K562 (cell line): ENCODE measurements at regions not wholly inside any gene's neighbourhood (a gene's known extent, or its start where the extent isn't known, plus 50 kb on each side); places are given as distances from the start of the nearest gene placed in this dataset.

Source experiments
- ATAC-seq: fragments of 200-7000 bp; cut with Tn5 transposase; 3 replicates; pipeline ENCODE4 v1.9.1; 2020; ENCODE audit warnings: moderate library complexity
- BruUV-seq: library from RNA; stranded (reverse); fragments of 400-500 nt; replicated peaks from 2 replicates; lab custom pipeline; 2021; lab: Mats Ljungman, UMichigan
- CTCF ChIA-PET: fragments of 300-600 bp; formaldehyde crosslinking; extraction: SDS; loops from one replicate; lab custom pipeline; 2021; ENCODE audit warnings: low intra/inter-chr PET ratio; lab: Yijun Ruan, JAX
- POLR2A ChIA-PET: fragments of 300-600, 350-650 bp; sonication (Branson Sonifier 250); formaldehyde crosslinking; extraction: SDS; loops from one replicate; lab custom pipeline; 2021; ENCODE audit warnings: antibody characterized with exemption, inconsistent platforms; lab: Yijun Ruan, JAX
- DNase-seq, 4 experiments: peaks; one replicate each; pipeline versions ENCODE4 v3.0.0 to v3.0.0-alpha.2; 2011 to 2018; ENCODE audit warnings: low spot score in 3 of 4, mixed read lengths in 3 of 4; ENCODE audit errors: extremely low read depth in 1 of 4
- FAIRE-seq: peaks from 2 replicates; lab custom pipeline; 2011; peaks lifted over from hg19 to GRCh38; lab: Jason Lieb, UNC
- H2AFZ ChIP-seq: 2 replicates; pipeline ENCODE4 v1.6.0; 2011; ENCODE audit warnings: low read depth, low read length, control low read depth, inconsistent platforms
- H3K27ac ChIP-seq: fragments of 200-600 bp; 3 replicates; pipeline ENCODE4 v1.8.0; 2011; ENCODE audit warnings: low read depth, mild to moderate bottlenecking, control low read depth, inconsistent platforms, low read length, moderate library complexity, mixed read lengths; ENCODE audit errors: extremely low read depth
- H3K27me3 ChIP-seq, 2 experiments: fragments of 300-600 bp in 1 of 2; 2 replicates in 1 of 2; 3 replicates in 1 of 2; pipeline versions ENCODE4 v1.6.0 to v1.8.0; 2011; ENCODE audit warnings: inconsistent platforms in 2 of 2, low read length in 2 of 2, mild to moderate bottlenecking in 1 of 2, mixed read lengths in 1 of 2, moderate library complexity in 1 of 2; ENCODE audit not compliant: control insufficient read depth in 2 of 2, insufficient read depth in 2 of 2
- H3K36me3 ChIP-seq: fragments of 300-600 bp; 3 replicates; pipeline ENCODE4 v1.8.0; 2011; ENCODE audit warnings: mild to moderate bottlenecking, low read length, inconsistent platforms; ENCODE audit not compliant: control insufficient read depth, insufficient read depth
- H3K4me1 ChIP-seq, 2 experiments: fragments of 200-600 bp in 1 of 2; replicated peaks in 1 of 2; 2 replicates in 1 of 2; 3 replicates in 1 of 2; pipeline versions ENCODE4 v1.5.1 to v1.8.0; 2011; ENCODE audit warnings: inconsistent platforms in 2 of 2, low read length in 2 of 2, mild to moderate bottlenecking in 1 of 2, mixed read lengths in 1 of 2, moderate library complexity in 1 of 2; ENCODE audit not compliant: control insufficient read depth in 2 of 2, insufficient read depth in 2 of 2
- H3K4me2 ChIP-seq: 2 replicates; pipeline ENCODE4 v1.6.1; 2011; ENCODE audit warnings: low read length, control low read depth, inconsistent platforms, mixed read lengths; ENCODE audit not compliant: insufficient read depth
- H3K4me3 ChIP-seq: fragments of 200-600 bp; sonication (generic), shearing (Covaris generic); 2 replicates; pipeline ENCODE4 v1.5.1; 2016; ENCODE audit warnings: control low read depth, inconsistent platforms
- H3K79me2 ChIP-seq: fragments of 200-600 bp; 3 replicates; pipeline ENCODE4 v1.8.0; 2011; ENCODE audit warnings: low read length, inconsistent platforms; ENCODE audit not compliant: control insufficient read depth, insufficient read depth
- H3K9ac ChIP-seq, 2 experiments: 2 replicates each; pipeline versions ENCODE4 v1.6.0 to v1.6.1; 2011; ENCODE audit warnings: low read depth in 2 of 2, low read length in 2 of 2, control low read depth in 1 of 2, inconsistent platforms in 1 of 2, mild to moderate bottlenecking in 1 of 2, mixed read lengths in 1 of 2; ENCODE audit not compliant: insufficient read depth in 1 of 2
- H3K9me1 ChIP-seq: one replicate; pipeline ENCODE4 v1.6.0; 2011; ENCODE audit warnings: inconsistent platforms, mild to moderate bottlenecking, low read length, moderate library complexity; ENCODE audit not compliant: control insufficient read depth, insufficient read depth
- H3K9me3 ChIP-seq: replicated peaks from 2 replicates; pipeline ENCODE4 v1.5.1; 2011; ENCODE audit warnings: low read depth, low read length, inconsistent platforms; ENCODE audit not compliant: control insufficient read depth, insufficient read depth
- H4K20me1 ChIP-seq: replicated peaks from 2 replicates; pipeline ENCODE4 v1.6.1; 2011; ENCODE audit warnings: low read length, inconsistent platforms, mixed read lengths; ENCODE audit not compliant: control insufficient read depth, insufficient read depth
- CBX1 ChIP-seq: sonication (generic); IDR thresholded peaks from 2 replicates; pipeline ENCODE4 v1.6.1; 2016; ENCODE audit warnings: antibody characterized with exemption, low read depth, mild to moderate bottlenecking
- CEBPG ChIP-seq, 3 experiments: fragments of 200-800 bp in 1 of 3; sonication (Bioruptor generic) in 1 of 3; sonication (generic) in 1 of 3; formaldehyde crosslinking in 1 of 3; IDR thresholded peaks in 2 of 3; conservative IDR thresholded peaks in 1 of 3; 2 replicates each; pipeline versions ENCODE4 v1.6.1 to v1.8.0; 2016 to 2022; ENCODE audit warnings: missing compliant biosample characterization in 2 of 3, missing genetic modification characterization in 2 of 3, mild to moderate bottlenecking in 1 of 3, missing genetic modification reagents in 1 of 3
- ILK ChIP-seq: fragments of 450-650 bp; IDR thresholded peaks from 2 replicates; pipeline ENCODE4 v1.6.1; 2016; ENCODE audit warnings: missing genetic modification characterization, low read depth, mild to moderate bottlenecking, missing compliant biosample characterization, moderate library complexity, borderline replicate concordance
- SNIP1 ChIP-seq: fragments of 450-650 bp; IDR thresholded peaks from 2 replicates; pipeline ENCODE4 v1.7.1; 2017; ENCODE audit warnings: low read depth, mild to moderate bottlenecking
- SUPT5H ChIP-seq: fragments of 450-650 bp; IDR thresholded peaks from 2 replicates; pipeline ENCODE4 v1.6.1; 2016
- WGBS: fragments of 100-300 bp; shearing (Covaris generic); methylation state at CpG from one replicate; pipeline ENCODE4 v1.1.6; 2016; ENCODE audit warnings: low coverage, mixed read lengths; ENCODE audit not compliant: insufficient coverage; ENCODE audit errors: missing lambda C conversion rate; 5-methylcytosine and 5-hydroxymethylcytosine counted together
- in situ Hi-C: fragments of 300-500 bp; cut with MboI; formaldehyde crosslinking; loops from 4 replicates; pipeline ENCODE4 v1.15.0; 2018; ENCODE audit warnings: inconsistent platforms, mixed read lengths
- intact Hi-C: fragments of 100-400 bp; cut with micrococcal nuclease; formaldehyde crosslinking; loops from 2 replicates; pipeline ENCODE4 v1.14.2; 2022

DNA sequence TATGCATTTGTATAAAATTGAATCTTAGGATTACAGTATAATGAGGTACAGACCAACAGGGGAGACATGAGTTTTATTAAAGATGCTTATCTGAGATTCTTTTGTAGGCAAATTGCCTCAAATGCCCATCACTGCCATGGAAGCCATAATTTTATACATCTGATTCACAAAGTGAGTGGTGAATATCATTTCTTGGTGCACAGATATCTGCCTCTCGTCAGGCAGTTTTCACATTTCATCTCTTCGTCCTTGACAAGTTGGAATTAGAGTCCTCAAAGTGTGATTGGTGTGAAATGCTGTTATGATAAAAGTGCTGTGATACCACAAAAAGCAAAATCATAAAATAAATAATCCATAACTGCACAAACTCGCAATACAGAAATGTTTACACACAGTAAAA is 1602.8 kb upstream of the DDX18 start (continued):
- TF ChIP-seq SUPT5H (no peak), CBX1 (no peak)

- Histone ChIP-seq H3K9me1 (no peaks in the 10 kb centered on the region), H3K4me1 (no peaks in the 10 kb centered on the region), H3K79me2 (no peaks in the 10 kb centered on the region), H3K4me3 (no peak overlapping the region), H3K9me3 (peaks cover 3% of the 10 kb centered on the region; the same call in 1 of the 2 replicates), H3K27me3 (no peaks in the 10 kb centered on the region), H4K20me1 (no peaks in the 10 kb centered on the region), H2AFZ (no peak overlapping the region), H3K4me2 (no peak overlapping the region), H3K27ac (no peak overlapping the region), H3K9ac (no peak overlapping the region), H3K36me3 (no peaks in the 10 kb centered on the region)
- intact Hi-C loops: no loop called here
- no peak for FAIRE-seq
- BruUV-seq: no TSS peak
- WGBS: 0% methylated on average over 4 of the region's 4 CpGs
- no peak for ATAC-seq
- no peak for DNase-seq
- in situ Hi-C loops: no loop called here
- ChIA-PET POLR2A (no interaction called here), CTCF (no interaction called here)
- TF ChIP-seq CEBPG (CRISPR knock-in tag; IDR thresholded peaks at IDR 0.05): no peak
- TF ChIP-seq CEBPG (tag; conservative IDR thresholded peaks at IDR 0.05 in 1 of 2, IDR thresholded peaks at IDR 0.05 in 1 of 2): peak in 1 of 2 experiments; percentile 52; a peak in 1 of 4 replicates
- no peak for TF ChIP-seq SNIP1
- no peak for TF ChIP-seq ILK (tag)
Observed at GRCh38 chr2:116222793-116223192, 1591.7 kb upstream of the DDX18 start.
